Stimulated activated CD4-positive, alpha-beta T cell treated with anti-CD3 and anti-CD28 coated beads, TNF-alpha, amount 100 ng/mL, for 24 hours (primary cell): ENCODE measurements at regions not wholly inside any gene's neighbourhood (a gene's known extent, or its start where the extent isn't known, plus 50 kb on each side); places are given as distances from the start of the nearest gene placed in this dataset.
"Not testable (repeated sequence)": the region's sequence is repeated elsewhere in the genome, so short reads cannot be mapped to it uniquely, and the experiment has no call there.

Experiments used
- DNase-seq, 3 experiments: peaks; one replicate each; pipeline ENCODE4 v3.0.0-alpha.2; 2020; ENCODE audit warnings: low read depth in 3 of 3

- DNase-seq, result no peak
These were observed 51.4 kb upstream of the LSM6 start for GRCh38 chr4:146124023-146124680.

GRCh38 chr4:146123231-146123630, 52.3 kb upstream of the LSM6 start:
- DNase-seq, result no peak

- DNase-seq, result no peak
These were observed 53.1 kb upstream of the LSM6 start for GRCh38 chr4:146122398-146122797.

- DNase-seq, result no peak
These were observed 53.8 kb upstream of the LSM6 start for GRCh38 chr4:146121757-146122156.

- DNase-seq, result no peak
These were observed 55.6 kb upstream of the LSM6 start for GRCh38 chr4:146119845-146120404.

- no peak for DNase-seq
These were observed 61.5 kb upstream of the LSM6 start for GRCh38 chr4:146114066-146114465.

GRCh38 chr4:146113171-146113570, 62.3 kb upstream of the LSM6 start:
- no peak for DNase-seq

- DNase-seq, result no peak
These were observed 63.1 kb upstream of the LSM6 start for GRCh38 chr4:146112389-146112788.

- DNase-seq, result no peak
These were observed 64.5 kb upstream of the LSM6 start for GRCh38 chr4:146110871-146111485.

GRCh38 chr4:146108756-146109155, 66.8 kb upstream of the LSM6 start:
- DNase-seq, result no peak

GRCh38 chr4:146107587-146108240, 67.8 kb upstream of the LSM6 start:
- no peak for DNase-seq

- DNase-seq, result no peak
These were observed 70.1 kb upstream of the LSM6 start for GRCh38 chr4:146105464-146105863.

- no peak for DNase-seq
These were observed 71.0 kb upstream of the LSM6 start for GRCh38 chr4:146104541-146104940.

GRCh38 chr4:146104052-146104451, 71.5 kb upstream of the LSM6 start:
- not testable (repeated sequence) for DNase-seq

- no peak for DNase-seq
These were observed 75.9 kb upstream of the LSM6 start for GRCh38 chr4:146099585-146099984.

- DNase-seq, result no peak
These were observed 76.5 kb upstream of the LSM6 start for GRCh38 chr4:146098978-146099377.

GRCh38 chr4:146098397-146098796, 77.1 kb upstream of the LSM6 start:
- no peak for DNase-seq

- DNase-seq, result no peak
These were observed 79.1 kb upstream of the LSM6 start for GRCh38 chr4:146096371-146096770.

- no peak for DNase-seq
These were observed 79.7 kb upstream of the LSM6 start for GRCh38 chr4:146095860-146096259.

- DNase-seq, result peak in 1 of 3 experiments; percentile 1
These were observed 80.3 kb upstream of the LSM6 start for GRCh38 chr4:146095091-146095690.

- DNase-seq, result no peak
These were observed 86.8 kb upstream of the LSM6 start for GRCh38 chr4:146088690-146089089.

GRCh38 chr4:146087856-146088255, 87.7 kb upstream of the LSM6 start:
- no peak for DNase-seq

GRCh38 chr4:146076081-146076480, 99.4 kb upstream of the LSM6 start:
- no peak for DNase-seq
